Panc1 (cell line): ENCODE measurements at regions not wholly inside any gene's neighbourhood (a gene's known extent, or its start where the extent isn't known, plus 50 kb on each side); places are given as distances from the start of the nearest gene placed in this dataset.
"Not testable (repeated sequence)": the region's sequence is repeated elsewhere in the genome, so short reads cannot be mapped to it uniquely, and the experiment has no call there.

Experiments
- POLR2AphosphoS5 ChIP-seq: IDR thresholded peaks from 2 replicates; pipeline ENCODE4 v1.6.1; 2012; ENCODE audit warnings: mild to moderate bottlenecking, low read depth, low read length, moderate library complexity
- SIN3A ChIP-seq: IDR thresholded peaks from 2 replicates; pipeline ENCODE4 v1.6.1; 2012; ENCODE audit warnings: low read depth, mild to moderate bottlenecking, low read length, moderate library complexity, borderline replicate concordance; ENCODE audit not compliant: insufficient read depth
- TF ChIP-seq, protein P1 (sequence below): fragments of 450-650 bp; IDR thresholded peaks from 2 replicates; pipeline ENCODE4 v1.5.1; 2017; ENCODE audit warnings: mild to moderate bottlenecking

DNA sequence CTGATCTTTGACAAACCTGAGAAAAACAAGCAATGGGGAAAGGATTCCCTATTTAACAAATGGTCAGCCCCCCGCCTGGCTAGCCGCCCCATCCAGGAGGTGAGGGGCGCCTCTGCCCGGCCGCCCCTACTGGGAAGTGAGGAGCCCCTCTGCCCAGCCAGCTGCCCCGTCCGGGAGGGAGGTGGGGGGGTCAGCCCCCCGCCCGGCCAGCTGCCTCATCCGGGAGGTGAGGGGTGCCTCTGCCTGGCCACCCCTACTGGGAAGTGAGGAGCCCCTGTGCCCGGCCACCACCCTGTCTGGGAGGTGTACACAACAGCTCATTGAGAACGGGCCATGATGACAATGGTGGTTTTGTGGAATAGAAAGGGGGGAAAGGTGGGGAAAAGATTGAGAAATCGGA lies 717.1 kb downstream of the COL12A1 start:
- TF ChIP-seq, protein P1, sequence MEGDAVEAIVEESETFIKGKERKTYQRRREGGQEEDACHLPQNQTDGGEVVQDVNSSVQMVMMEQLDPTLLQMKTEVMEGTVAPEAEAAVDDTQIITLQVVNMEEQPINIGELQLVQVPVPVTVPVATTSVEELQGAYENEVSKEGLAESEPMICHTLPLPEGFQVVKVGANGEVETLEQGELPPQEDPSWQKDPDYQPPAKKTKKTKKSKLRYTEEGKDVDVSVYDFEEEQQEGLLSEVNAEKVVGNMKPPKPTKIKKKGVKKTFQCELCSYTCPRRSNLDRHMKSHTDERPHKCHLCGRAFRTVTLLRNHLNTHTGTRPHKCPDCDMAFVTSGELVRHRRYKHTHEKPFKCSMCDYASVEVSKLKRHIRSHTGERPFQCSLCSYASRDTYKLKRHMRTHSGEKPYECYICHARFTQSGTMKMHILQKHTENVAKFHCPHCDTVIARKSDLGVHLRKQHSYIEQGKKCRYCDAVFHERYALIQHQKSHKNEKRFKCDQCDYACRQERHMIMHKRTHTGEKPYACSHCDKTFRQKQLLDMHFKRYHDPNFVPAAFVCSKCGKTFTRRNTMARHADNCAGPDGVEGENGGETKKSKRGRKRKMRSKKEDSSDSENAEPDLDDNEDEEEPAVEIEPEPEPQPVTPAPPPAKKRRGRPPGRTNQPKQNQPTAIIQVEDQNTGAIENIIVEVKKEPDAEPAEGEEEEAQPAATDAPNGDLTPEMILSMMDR, result not testable (repeated sequence)
- not testable (repeated sequence) for TF ChIP-seq POLR2AphosphoS5, SIN3A
